Panc1 (cell line): ENCODE measurements at regions not wholly inside any gene's neighbourhood (a gene's known extent, or its start where the extent isn't known, plus 50 kb on each side); places are given as distances from the start of the nearest gene placed in this dataset.

ENCODE experiments used
- ATAC-seq: fragments of 200-7000 bp; cut with Tn5 transposase; 2 replicates; pipeline ENCODE4 v1.9.1; 2020; ENCODE audit warnings: mild to moderate bottlenecking, moderate library complexity
- BruUV-seq: library from RNA; stranded (reverse); fragments of 400-500 nt; replicated peaks from 2 replicates; lab custom pipeline; 2021; lab: Mats Ljungman, UMichigan
- CTCF ChIA-PET: fragments of 300-600 bp; sonication (Branson Sonifier 250); formaldehyde crosslinking; loops from one replicate; lab custom pipeline; 2022; ENCODE audit warnings: antibody characterized with exemption; lab: Charles Lee
- POLR2A ChIA-PET: fragments of 300-600 bp; sonication (Branson Sonifier 250); formaldehyde crosslinking; loops from one replicate; lab custom pipeline; 2022; ENCODE audit warnings: antibody characterized with exemption; lab: Charles Lee
- DNase-seq: peaks from one replicate; pipeline ENCODE4 v3.0.0-alpha.2; 2010; ENCODE audit warnings: low read depth, low spot score
- H3K27ac ChIP-seq: 2 replicates; pipeline ENCODE4 v1.5.1; 2011; ENCODE audit warnings: mild to moderate bottlenecking, low read length, inconsistent platforms
- H3K27me3 ChIP-seq: fragments of 200-500 bp; sonication (Bioruptor generic); 2 replicates; pipeline ENCODE4 v1.6.0; 2014; ENCODE audit warnings: low read length, inconsistent platforms; ENCODE audit not compliant: control insufficient read depth, insufficient read depth
- H3K36me3 ChIP-seq: fragments of 200-500 bp; sonication (Bioruptor generic); 2 replicates; pipeline ENCODE4 v1.5.1; 2014; ENCODE audit warnings: inconsistent platforms, mild to moderate bottlenecking, low read length, moderate library complexity; ENCODE audit not compliant: control insufficient read depth, insufficient read depth
- H3K4me1 ChIP-seq: 2 replicates; pipeline ENCODE4 v1.5.1; 2011; ENCODE audit warnings: inconsistent platforms, mild to moderate bottlenecking, low read length, moderate library complexity; ENCODE audit not compliant: control insufficient read depth, insufficient read depth
- H3K4me3 ChIP-seq, 2 experiments: 2 replicates each; pipeline ENCODE4 v1.5.1; 2011 to 2012; ENCODE audit warnings: low read depth in 2 of 2, low read length in 2 of 2, mild to moderate bottlenecking in 2 of 2, inconsistent platforms in 1 of 2, moderate library complexity in 1 of 2
- H3K9me3 ChIP-seq: fragments of 200-500 bp; sonication (Bioruptor generic); 2 replicates; pipeline ENCODE4 v1.5.1; 2014; ENCODE audit warnings: low read depth, mild to moderate bottlenecking, inconsistent platforms, low read length, moderate library complexity; ENCODE audit not compliant: control insufficient read depth, insufficient read depth
- CTCF ChIP-seq: fragments of 450-650 bp; IDR thresholded peaks from 2 replicates; pipeline ENCODE4 v1.5.1; 2017; ENCODE audit warnings: mild to moderate bottlenecking
- POLR2AphosphoS5 ChIP-seq: IDR thresholded peaks from 2 replicates; pipeline ENCODE4 v1.6.1; 2012; ENCODE audit warnings: mild to moderate bottlenecking, low read depth, low read length, moderate library complexity
- REST ChIP-seq, 2 experiments: IDR thresholded peaks; 2 replicates each; pipeline ENCODE4 v1.6.1; 2011 to 2012; ENCODE audit warnings: low read depth in 2 of 2, control low read depth in 1 of 2, low read length in 1 of 2, mild to moderate bottlenecking in 1 of 2, moderate library complexity in 1 of 2; ENCODE audit not compliant: insufficient read depth in 1 of 2
- SIN3A ChIP-seq: IDR thresholded peaks from 2 replicates; pipeline ENCODE4 v1.6.1; 2012; ENCODE audit warnings: low read depth, mild to moderate bottlenecking, low read length, moderate library complexity, borderline replicate concordance; ENCODE audit not compliant: insufficient read depth
- TCF7L2 ChIP-seq: IDR thresholded peaks from 2 replicates; pipeline ENCODE4 v1.6.1; 2011; ENCODE audit warnings: mild to moderate bottlenecking, low read depth, low read length, inconsistent platforms
- in situ Hi-C: cut with HindIII; loops from 2 replicates; pipeline ENCODE4 v1.10.0; 2016; ENCODE audit warnings: low sequenced_read_pairs, low pct_unique_long_range_greater_than_20kb
- intact Hi-C: fragments of 100-400 bp; cut with micrococcal nuclease; formaldehyde crosslinking; loops from one replicate; pipeline ENCODE4 v1.10.0; 2022; ENCODE audit not compliant: unreplicated experiment

GRCh38 chr1:39109644-39110043 lies 83.5 kb downstream of the NDUFS5 start:
- Histone ChIP-seq H3K36me3 (no peaks in the 10 kb centered on the region), H3K9me3 (no peaks in the 10 kb centered on the region), H3K4me1 (peaks cover 42% of the 10 kb centered on the region), H3K27ac (peak overlapping the region; percentile 69), H3K4me3 (no peak overlapping the region), H3K27me3 (no peaks in the 10 kb centered on the region)
- no peak for ATAC-seq
- no peak for DNase-seq
- POLR2A ChIA-PET: no interaction called here
- TF ChIP-seq SIN3A (no peak), TCF7L2 (no peak), REST (IDR thresholded peaks at IDR 0.05; ENCODE audit: insufficient read depth in 1 of 2, low read depth in 2 of 2, low read length in 1 of 2) (no peak), CTCF (no peak), POLR2AphosphoS5 (no peak)
- in situ Hi-C loops (no loop called here), intact Hi-C loops (loop anchor here (5.0 kb wide), 1 partner anchor 63 kb away; no protein-coding TSS in a partner anchor)
- CTCF ChIA-PET: interaction anchor here (0.6 kb wide), 1 partner anchor 301 kb away, joined by 3 read pairs; no protein-coding TSS in a partner anchor
- no TSS peak for BruUV-seq

GRCh38 chr1:39110325-39110851 lies 84.2 kb downstream of the NDUFS5 start:
- in situ Hi-C loops: no loop called here
- Histone ChIP-seq H3K27me3 (no peaks in the 10 kb centered on the region), H3K27ac (peak overlapping the region; percentile 74), H3K9me3 (no peaks in the 10 kb centered on the region), H3K4me3 (0 out of 4 replicates have a peak overlapping the region, but pooled peaks of 1 of the 2 experiments have one; percentile 13), H3K36me3 (no peaks in the 10 kb centered on the region), H3K4me1 (peaks cover 49% of the 10 kb centered on the region)
- no TSS peak for BruUV-seq
- intact Hi-C loops: no loop called here
- ChIA-PET POLR2A (interaction anchor here (0.5 kb wide), 1 partner anchor 84 kb away, joined by 3 read pairs; no protein-coding TSS in a partner anchor), CTCF (interaction anchor here (0.6 to 1.5 kb wide), 3 partner anchors 11 to 300 kb away, joined by 3 to 7 read pairs (median 4); no protein-coding TSS in a partner anchor)
- 0 out of 2 replicates have a peak, but pooled peaks have one; percentile 30 for TF ChIP-seq TCF7L2
- TF ChIP-seq REST (IDR thresholded peaks at IDR 0.05; ENCODE audit: insufficient read depth in 1 of 2, low read depth in 2 of 2, low read length in 1 of 2): no peak
- DNase-seq (no peak), ATAC-seq (no peak)
